ENCODE measurements at regions not wholly inside any gene's neighbourhood (a gene's known extent, or its start where the extent isn't known, plus 50 kb on each side); places are given as distances from the start of the nearest gene placed in this dataset.

- DNase-seq (ENCODE audit: low read depth in 2 of 2): no peak
Observed at GRCh38 chr6:4560221-4561077, 215.8 kb upstream of the CDYL start.

DNA sequence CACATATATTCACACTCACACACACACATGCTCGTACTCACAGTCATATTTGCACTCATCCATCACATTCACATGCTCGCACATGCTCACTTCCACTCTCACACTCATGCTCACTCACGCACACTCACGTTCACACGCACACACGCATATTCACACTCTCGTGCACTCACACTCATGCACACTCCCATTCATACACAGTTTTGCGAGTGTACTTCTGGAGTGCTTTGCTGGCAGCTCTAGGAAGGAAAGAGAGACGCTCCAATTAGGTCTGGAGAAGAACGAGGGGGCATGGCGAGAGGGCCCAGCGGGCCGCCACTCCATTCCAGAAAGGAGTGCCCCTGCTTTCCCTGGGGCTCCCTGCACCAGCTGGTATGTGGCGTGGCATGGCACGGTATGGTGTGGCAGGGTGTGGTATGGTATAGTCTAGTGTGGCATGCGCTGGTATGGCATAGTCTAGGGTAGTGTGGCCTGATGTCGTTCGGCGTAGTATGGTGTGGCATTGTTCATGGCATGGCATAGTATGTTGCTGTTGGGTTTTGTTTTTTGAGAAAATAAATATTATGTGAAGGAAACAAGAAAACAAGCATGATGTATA lies 216.8 kb upstream of the CDYL start:
- DNase-seq (ENCODE audit: low read depth in 2 of 2): no peak

GRCh38 chr6:4554645-4555044 lies 221.6 kb upstream of the CDYL start:
- DNase-seq (ENCODE audit: low read depth in 2 of 2): no peak

GRCh38 chr6:4553387-4553786 lies 222.8 kb upstream of the CDYL start:
- DNase-seq (ENCODE audit: low read depth in 2 of 2): no peak

DNA sequence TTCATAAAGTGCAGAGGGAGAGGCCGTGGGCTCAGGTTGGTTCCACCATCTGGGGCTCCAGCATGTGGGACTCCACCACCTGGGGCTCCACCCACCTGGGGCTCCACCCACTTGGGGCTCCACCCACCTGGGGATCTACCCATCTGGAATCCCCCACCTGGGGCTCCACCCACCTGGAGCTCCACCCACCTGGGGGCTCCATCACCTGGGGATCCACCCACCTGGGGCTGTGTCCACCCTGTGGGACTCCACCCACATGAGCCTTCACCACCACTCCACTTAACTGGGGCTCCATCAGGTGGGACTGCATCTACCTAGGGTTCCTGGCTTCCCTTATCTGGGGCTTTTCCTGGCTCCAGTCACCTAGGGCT lies 226.0 kb upstream of the CDYL start:
- no peak for DNase-seq (ENCODE audit: low read depth in 2 of 2)

- no peak for DNase-seq (ENCODE audit: low read depth in 2 of 2)
Observed at GRCh38 chr6:4549556-4550226, 226.5 kb upstream of the CDYL start.

GRCh38 chr6:4545893-4546292 lies 230.3 kb upstream of the CDYL start:
- DNase-seq (ENCODE audit: low read depth in 2 of 2): no peak

- DNase-seq (ENCODE audit: low read depth in 2 of 2): no peak
Observed at GRCh38 chr6:4543596-4543995, 232.6 kb upstream of the CDYL start.

GRCh38 chr6:4533576-4533975 lies 242.6 kb upstream of the CDYL start:
- DNase-seq (ENCODE audit: low read depth in 2 of 2): no peak

DNA sequence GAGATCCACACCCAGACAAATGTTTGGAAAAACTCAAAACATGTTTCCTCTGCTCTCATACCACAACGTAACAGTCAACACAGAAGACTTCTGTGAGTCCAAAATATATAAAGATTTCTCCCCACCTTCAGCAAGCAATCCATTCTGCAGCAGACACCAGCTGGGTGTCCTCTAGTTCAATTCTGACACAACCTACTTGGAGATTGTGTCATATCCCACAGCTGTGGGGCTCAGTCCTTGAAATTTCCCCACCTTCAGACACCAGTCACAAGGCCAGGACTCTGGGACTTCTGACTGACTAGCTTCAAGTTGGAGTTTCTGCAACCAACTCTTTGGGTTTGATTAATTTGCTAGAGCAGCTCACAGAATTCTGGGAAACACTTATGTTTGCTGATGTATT lies 244.8 kb upstream of the CDYL start:
- no peak for DNase-seq (ENCODE audit: low read depth in 2 of 2)

DNA sequence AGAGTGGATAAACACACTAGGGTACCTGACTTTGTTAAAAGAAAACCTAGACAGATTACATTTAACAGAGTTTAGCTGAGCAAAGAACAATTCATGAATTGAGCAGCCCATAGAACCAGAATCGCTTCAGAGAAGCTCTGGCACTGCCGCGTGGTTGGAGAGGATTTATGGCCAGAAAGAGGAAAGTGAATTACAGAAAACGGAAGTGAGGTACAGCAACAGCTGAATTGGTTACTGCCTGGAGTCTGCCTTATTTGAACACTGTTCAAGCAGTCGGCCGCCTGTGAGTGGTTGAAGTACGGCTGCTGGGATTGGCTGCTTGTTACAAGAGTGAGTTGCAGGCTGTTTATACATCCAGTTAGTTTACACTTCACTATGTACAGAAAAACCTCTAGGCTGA lies 253.8 kb upstream of the CDYL start:
- DNase-seq (ENCODE audit: low read depth in 2 of 2): no peak

DNA sequence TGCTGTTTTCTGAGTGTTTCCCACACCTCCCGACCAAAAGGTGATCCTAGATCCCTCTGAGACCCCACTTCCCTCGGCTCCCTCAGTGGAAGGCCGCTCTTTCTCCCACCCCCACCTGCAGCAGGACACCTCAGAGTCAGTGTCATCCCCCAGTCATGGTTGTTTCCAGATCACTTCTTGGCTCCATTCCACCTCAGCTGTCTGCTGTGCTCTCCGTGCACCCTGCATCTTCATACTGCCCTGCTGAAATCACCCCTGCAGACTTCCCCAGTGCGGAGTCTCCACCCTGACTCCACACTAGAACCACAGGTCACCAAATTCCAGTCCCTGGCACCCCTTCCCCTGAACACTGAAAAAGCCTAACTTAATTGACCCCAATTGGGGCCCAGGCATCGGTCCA lies 255.1 kb upstream of the CDYL start:
- no peak for DNase-seq (ENCODE audit: low read depth in 2 of 2)

DNA sequence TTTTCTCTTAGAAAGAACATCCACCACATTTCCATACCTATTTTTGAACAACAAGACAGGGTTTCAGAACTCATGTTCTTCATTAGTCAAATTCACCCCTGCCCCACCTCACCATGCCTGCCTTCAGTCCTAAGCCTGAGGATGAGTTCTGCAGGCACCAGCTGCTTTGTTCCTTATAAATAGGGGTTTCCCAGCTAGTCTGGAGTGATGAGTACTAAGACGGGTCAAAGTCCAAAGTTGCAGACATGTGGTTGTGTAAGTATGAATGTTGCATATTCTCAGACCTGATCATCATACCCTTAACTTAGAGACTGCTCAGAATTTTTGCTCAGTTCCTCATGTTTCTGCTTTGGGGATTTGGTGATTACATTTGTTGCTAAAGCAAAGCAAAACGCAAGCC lies 257.7 kb upstream of the CDYL start:
- no peak for DNase-seq (ENCODE audit: low read depth in 2 of 2)

- DNase-seq (ENCODE audit: low read depth in 2 of 2): no peak
Observed at GRCh38 chr6:4516206-4516605, 260.0 kb upstream of the CDYL start.

DNA sequence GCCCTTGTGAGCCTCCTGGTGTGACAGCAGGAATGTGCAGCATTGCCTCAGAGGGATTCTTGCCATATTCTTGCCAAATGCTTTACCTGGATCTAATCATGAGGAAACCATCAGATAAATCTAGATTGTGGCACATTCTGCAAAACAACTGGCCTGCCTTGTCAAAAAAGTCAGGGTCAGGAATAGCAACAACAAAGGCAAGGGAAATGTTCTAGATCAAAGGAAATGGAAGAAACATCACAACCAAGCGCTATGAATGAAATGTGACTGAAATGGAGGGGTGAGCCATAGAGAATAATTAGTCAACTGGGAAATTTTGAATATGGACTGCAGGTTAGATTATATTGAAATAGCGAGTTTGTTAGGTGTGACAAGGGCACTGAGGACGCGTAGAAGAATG lies 262.6 kb upstream of the CDYL start:
- no peak for DNase-seq (ENCODE audit: low read depth in 2 of 2)

GRCh38 chr6:4512051-4512471 lies 264.1 kb upstream of the CDYL start:
- DNase-seq (ENCODE audit: low read depth in 2 of 2): no peak

- no peak for DNase-seq (ENCODE audit: low read depth in 2 of 2)
Observed at GRCh38 chr6:4511641-4512020, 264.6 kb upstream of the CDYL start.

DNA sequence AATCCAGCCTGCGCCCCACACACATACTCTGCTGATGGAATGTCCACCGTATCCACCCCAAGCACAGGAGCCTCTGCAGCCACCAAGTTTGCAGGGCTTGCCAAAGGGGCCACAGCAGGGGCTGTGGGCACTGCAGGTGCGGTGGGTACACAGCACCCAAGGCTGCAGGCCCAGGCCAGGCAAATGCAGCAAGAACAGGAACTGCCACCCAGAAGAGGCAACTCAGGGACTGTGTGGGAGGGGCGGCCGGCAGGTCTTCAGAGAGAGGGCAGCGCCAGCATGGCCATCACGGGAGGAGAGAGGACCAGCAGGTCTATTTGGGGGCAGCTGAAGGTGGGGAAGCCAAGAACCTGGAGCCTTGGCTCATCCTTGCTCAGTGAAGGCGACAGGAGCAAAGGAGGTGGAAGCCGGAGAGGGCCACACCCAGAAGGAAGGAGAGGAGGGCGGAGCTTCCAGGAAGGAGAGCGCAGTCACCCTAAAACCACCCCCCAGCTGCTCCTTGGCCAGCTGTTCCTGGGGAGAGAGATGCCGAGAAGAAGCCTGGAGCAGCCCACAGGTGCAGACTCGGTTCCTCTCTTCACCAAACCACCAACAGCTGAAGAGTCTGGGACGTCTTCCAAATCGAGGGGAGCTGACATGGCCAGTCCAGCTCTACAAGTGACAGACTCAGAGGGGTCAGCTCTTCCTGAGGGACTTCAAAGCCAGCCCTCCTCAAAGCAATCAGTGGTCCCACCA lies 265.1 kb upstream of the CDYL start:
- DNase-seq (ENCODE audit: low read depth in 2 of 2): no peak

GRCh38 chr6:4510317-4510716 lies 265.9 kb upstream of the CDYL start:
- DNase-seq (ENCODE audit: low read depth in 2 of 2): no peak

GRCh38 chr6:4509506-4509905 lies 266.7 kb upstream of the CDYL start:
- no peak for DNase-seq (ENCODE audit: low read depth in 2 of 2)

DNA sequence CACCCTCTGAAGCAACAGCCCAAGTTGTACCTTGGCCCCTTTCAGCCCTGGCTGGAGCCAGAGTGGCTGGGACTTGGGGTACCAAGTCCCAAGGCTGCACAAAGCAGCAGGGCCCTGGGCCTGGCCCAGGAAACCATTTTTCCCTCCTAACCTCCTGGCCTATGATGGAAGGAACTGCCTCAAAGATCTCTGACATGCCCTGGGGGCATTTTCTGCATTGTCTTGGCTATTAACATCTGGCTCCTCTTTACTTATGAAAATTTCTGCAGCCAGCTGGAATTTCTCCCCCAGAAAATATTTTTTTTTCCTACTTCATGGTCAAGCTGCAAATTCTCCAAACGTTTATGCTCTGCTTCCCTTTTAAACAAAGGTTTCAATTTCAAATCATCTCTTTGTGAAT lies 269.4 kb upstream of the CDYL start:
- DNase-seq (ENCODE audit: low read depth in 2 of 2): no peak

DNA sequence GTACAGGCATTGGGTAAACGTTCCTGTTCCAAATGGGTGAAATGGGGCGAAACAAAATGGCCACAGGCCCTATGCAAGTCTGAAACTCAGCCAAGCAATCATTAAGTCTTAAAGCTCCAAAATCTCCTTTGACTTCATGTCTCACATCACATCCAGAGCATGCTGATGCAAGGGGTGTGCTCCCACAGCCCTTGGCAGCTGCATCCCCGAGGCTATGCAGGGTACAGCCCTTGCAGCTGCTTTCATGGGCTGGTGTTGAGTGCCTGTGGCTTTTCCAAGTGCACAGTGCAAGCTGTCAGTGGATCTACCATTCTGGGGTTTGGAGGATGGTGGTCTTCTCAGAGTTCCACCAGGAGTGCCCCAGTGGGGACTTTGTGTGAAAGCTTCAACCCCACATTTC lies 270.0 kb upstream of the CDYL start:
- no peak for DNase-seq (ENCODE audit: low read depth in 2 of 2)
